OCI-LY1 (cell line): ENCODE measurements at regions not wholly inside any gene's neighbourhood (a gene's known extent, or its start where the extent isn't known, plus 50 kb on each side); places are given as distances from the start of the nearest gene placed in this dataset.

Source experiments
- CTCF ChIP-seq: fragments of 200-600 bp; sonication (generic), shearing (Covaris generic); IDR thresholded peaks from 2 replicates; pipeline ENCODE4 v1.5.1; 2017; ENCODE audit warnings: mild to moderate bottlenecking, antibody characterized with exemption, low read length, moderate library complexity, mixed read lengths
- EZH2 ChIP-seq: fragments of 200-600 bp; sonication (generic), shearing (Covaris generic); IDR thresholded peaks from 2 replicates; pipeline ENCODE4 v1.8.0; 2017; ENCODE audit warnings: borderline replicate concordance, mixed run types, mild to moderate bottlenecking, antibody characterized with exemption, low read length, moderate library complexity, mixed read lengths

DNA sequence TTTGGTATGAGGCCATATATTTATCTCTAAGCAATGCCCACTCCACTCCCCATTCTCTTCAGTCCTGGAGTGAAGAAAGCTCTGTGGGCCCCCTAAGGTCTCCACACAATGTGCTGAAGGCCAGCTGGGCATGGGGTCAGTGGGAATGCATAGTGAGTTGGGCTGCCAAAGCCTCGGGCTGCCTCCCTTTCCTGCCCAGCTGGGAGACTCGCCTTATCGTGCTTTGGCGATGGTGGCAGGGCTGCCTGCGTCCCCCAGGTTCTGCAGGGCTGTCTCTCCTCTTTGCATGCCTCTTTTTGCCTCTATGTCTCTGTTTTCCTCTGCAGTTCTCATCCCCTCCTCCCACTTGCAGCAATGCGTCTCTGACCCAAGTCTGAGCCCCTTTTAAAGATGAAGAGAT is 116.5 kb downstream of the CYLD start:
- TF ChIP-seq CTCF (no peak), EZH2 (no peak)
